HG03575 (cell line): ENCODE measurements at regions not wholly inside any gene's neighbourhood (a gene's known extent, or its start where the extent isn't known, plus 50 kb on each side); places are given as distances from the start of the nearest gene placed in this dataset.

Experiments
- ATAC-seq: cut with Tn5 transposase; IDR thresholded peaks from one replicate; pipeline ENCODE4 v1.9.1; 2021; ENCODE audit not compliant: unreplicated experiment, insufficient number of reproducible peaks, low FRiP score; ENCODE audit errors: extremely low read depth

GRCh38 chr4:95676190-95676589 is 127.4 kb upstream of the UNC5C start:
- no peak for ATAC-seq

DNA sequence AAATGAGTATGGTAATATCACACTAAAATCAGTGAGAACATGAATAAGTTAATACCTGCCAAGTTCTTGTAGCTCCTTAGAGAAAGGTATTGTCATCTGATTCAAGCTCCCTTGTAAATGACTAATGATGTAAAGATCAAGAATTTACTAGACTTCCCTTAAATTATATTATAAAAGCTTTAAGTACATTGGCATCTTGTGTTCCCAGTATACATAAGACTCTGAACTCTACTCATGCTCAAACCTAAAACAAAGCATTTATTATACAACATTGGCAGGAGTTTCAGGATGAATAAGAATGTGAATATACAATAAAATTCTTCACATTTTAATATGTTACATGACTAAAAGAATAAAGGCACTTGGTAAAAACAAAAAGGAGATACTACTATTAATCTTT is 126.8 kb upstream of the UNC5C start:
- no peak for ATAC-seq

DNA sequence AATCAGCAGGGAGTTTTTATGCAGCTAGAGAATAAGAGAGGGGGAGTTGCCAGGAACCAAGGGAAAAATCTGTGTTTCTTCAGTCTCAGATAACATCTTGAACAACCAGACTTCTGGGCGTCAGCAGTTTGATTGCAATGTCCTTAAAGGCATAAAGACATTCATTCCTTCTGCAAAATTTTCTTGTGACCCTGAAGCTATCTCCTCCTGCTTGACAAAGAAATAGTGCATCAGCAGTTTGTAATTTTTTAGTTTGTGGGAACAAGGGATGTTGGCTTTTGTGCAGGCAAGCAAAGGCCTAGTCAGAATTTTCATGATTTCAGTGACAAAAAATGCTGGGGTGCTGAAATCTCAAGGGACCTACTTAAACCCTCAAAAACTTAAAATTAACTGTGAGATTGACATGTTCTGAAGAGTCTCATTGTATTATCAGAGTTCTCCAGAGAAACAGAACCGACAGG is 125.8 kb upstream of the UNC5C start:
- ATAC-seq, result no peak

DNA sequence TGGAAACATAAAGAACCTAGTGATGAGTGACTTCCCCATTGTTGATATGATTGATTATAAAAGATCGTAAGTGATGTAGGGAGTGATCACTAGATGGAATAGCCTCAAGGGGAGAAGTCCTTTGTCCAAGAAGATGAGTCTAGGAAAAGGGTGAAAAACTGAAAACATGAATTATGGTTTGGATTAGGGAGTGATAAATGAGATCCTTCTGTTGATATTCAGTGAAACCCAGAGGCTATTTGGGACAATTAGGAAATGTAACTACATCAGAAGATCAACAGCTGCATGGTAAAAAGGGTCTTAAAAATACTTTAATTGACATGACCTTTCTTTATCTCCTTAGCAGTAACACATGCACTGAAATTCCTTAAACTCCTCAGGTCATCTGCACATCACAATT is 124.0 kb upstream of the UNC5C start:
- no peak for ATAC-seq

DNA sequence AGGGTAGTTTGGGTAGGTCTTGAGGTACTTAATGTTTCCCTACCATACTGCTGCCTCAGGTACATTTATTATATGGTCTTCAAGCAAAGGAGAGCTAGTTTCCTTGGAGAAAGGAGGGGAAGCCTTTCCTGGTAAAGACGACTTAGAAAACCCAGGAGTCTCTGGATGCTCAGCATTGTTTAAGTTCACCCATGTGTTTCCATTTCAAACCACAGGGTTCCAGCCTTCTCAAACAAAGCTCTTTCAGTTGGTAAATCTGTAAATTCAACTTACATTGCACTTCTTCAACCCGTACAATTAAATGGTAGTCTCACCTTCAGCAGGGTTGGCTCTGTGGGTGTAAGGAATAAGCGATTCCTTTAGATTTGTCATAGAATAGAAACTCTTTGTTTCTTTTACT is 111.9 kb upstream of the UNC5C start:
- no peak for ATAC-seq

GRCh38 chr4:95651891-95652290 is 103.1 kb upstream of the UNC5C start:
- ATAC-seq, result no peak

- ATAC-seq, result no peak
Observed at GRCh38 chr4:95644417-95644816, 95.6 kb upstream of the UNC5C start.

GRCh38 chr4:95643627-95644026 is 94.9 kb upstream of the UNC5C start:
- no peak for ATAC-seq

DNA sequence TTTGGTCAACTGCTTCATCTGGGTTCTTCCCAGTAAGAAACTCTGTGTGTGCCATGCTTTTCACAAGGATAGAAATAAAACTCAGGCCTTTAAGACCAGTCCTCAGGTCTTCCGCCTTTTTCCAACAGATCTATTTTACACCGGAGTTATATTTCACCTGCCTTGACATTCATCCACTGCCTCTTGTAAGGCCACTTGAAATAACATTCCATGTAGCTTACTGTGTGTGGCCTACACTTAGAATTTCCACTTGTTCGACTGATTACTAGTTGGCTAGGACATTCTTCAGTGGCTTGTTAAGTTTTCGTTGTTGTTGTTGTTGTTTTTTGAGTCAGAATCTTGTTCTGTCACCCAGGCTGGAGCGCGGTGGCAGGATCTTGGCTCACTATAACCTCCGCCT is 92.8 kb upstream of the UNC5C start:
- no peak for ATAC-seq

DNA sequence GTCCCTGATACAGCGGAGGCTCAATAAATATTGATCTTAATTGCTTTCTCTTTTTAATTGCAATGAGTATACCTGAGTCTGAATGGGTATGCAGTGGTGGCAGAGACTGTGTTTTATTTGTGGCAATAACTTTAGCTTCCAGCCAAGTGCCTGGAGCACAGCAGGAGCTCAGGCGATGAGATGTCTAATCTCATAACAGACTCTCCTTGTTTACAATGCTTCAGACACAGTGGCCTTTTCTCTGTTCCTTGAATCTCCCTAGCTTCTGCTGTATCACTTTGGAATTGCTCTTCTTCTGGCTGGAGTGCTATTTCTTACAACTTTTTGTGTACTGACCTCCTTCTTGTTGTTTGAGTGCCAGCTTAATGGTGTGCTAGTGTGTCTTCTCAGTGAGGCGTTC is 91.5 kb upstream of the UNC5C start:
- no peak for ATAC-seq

DNA sequence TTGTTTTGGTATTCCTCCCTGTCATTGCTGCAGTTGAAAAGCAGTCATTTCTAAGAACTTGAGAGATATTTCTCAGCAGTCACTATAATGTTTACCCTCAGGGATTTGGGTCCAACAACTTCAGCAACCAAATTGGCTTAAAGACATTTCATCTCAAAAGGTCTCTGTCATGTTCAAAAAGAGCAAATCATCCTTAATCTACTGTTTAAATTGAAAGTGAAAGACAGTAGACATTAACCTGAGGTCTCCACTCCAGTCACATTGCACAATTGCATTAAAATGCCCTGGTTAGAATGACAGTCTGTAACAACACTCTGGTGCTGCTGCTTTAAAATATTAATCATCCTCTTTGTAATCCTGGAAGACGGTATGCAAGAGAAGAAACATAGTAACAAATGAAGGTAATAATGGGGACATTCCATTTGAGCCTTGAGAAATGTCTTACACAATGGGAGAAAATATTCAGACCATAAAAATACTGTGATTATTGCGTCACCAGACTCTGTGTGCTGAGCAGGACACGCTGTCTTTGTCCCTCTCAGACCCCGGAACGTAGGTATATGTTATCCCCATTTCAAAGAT is 90.2 kb upstream of the UNC5C start:
- no peak for ATAC-seq

DNA sequence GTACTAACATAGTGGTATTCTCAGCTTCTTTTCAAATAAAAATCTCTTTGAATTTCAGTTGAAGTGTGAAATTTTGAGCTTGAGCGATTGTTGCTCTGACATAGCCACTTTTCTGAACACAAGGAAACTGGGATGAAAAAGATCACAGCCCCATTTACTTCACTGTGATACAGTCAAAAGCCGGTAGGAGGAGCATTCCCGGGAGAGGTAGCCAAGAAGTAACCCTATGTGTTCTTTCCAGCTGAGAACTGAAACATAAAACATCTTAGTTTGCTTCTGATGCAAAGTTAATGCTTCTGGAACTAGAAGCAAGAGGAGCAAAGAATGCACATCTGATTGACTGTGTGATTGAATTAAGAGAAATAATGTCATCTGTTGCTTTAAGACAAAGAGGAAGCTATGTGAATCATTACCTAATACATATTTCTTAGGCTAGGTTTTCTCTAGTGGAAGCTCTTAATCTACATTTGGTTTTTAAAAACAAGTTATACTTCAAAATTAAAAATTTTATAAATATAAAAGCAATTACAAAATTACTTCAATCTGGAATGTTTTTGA is 88.3 kb upstream of the UNC5C start:
- ATAC-seq, result no peak

- ATAC-seq, result no peak
Observed at GRCh38 chr4:95636061-95636460, 87.3 kb upstream of the UNC5C start.

GRCh38 chr4:95627709-95628108 is 78.9 kb upstream of the UNC5C start:
- no peak for ATAC-seq

DNA sequence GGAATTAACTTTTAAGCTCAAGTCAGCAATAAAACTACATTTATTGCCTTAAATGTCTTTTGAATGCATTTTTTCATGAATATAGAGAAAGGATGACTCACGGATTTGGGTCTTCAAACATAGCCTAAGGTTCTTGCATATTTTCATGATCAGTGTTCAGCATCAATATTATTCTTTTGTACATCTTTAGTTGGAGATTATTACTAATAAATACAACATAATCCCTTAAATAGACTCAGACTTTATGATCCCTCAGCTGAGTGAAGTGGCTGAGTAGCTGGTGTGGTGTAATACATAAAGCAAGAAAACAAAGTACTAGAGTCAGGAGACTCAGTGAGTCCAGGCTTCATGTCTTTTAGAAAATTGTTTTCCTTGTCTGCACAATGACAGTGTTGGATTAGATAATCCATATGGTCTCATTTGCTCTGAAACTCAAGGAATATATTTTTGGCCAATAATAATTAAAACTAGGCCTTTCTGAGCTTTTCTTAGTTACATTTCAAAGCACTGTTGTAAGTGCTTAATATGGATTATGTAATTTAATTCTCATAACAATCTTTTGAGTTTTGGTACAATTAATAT is 78.3 kb upstream of the UNC5C start:
- ATAC-seq, result no peak

DNA sequence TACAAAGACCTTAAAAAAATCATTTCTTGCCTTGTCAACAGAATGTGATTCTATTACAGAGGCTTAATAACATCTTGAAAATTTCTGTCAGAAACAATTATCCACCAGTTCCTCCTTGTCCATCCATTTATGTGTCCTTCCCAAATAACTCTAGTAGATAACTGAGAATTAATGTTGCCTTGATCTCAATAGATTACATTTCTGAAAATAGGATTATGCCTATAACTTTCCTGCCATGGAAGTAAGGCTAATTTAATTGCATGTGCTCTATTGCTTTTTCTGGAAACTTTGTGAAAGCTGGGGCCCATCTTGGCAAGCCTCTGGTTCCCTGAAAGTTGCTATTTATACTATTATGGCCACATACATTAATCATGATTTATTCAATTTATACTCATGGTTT is 76.2 kb upstream of the UNC5C start:
- ATAC-seq, result no peak

DNA sequence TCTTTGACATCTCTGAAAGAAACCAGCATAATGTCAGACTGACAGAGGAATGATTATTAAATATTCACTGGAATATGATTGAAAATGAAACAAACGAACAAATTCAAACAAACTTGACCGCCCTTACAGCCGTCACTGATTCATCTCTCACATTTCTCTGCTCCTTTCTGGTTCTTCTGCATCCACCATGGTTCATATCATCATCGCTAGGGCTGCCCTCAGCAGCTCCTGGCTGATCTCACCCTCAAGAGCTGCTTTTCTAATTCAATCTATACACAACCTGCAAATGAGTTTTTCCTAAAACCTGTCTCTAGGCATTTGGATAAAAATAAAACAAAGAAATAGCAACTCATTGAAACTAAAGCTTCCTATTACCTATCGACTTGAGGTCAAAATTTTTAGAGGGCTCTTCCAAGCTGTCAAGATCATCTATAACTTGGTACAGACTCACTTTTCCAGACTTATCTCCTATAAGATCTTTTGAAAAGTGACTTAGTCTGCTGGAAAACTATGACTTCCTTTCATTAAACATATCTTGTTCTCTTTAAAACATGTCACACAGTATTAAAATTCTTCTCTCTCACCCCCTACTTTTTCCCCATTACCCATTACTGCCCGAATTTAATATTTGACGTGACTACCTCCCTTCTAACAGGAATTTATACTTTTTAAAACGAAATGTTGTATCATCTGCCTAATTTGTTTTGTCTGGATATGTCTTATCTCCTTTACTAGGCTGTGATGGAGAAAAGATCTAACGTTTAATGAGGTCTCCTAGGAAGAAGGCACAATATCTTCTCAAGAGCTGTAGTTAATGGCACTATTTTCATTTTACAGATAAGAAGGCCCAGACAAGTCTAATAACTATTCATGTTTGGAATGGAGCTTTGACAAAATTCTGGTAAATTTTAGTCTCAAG is 71.0 kb upstream of the UNC5C start:
- ATAC-seq, result no peak

DNA sequence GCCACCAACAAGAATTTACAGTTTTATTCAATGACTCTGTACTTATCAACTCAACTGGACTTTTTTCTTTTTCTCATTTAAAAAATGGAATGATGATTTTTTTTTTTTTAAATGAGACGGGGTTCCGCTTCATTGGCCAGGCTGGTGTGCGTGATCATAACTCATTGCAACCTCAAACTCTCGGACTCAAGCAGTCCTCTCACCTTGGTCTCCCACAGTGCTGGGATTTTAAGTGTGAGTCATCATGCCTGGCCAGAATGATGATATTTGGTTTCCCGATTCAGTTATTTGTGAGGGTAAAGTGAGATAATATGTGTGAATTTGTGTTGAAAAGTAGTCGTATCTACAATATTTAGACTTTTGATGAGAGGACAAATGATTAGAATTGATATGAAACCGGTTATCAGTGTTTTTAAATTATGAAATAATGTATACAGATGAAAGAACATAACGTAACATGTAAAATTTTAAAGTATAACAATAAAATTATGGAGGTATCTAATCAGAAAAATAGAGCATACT is 66.0 kb upstream of the UNC5C start:
- no peak for ATAC-seq

- ATAC-seq, result no peak
Observed at GRCh38 chr4:95610061-95610569, 61.3 kb upstream of the UNC5C start.
